Motor neuron (in vitro differentiated cells): ENCODE measurements at regions not wholly inside any gene's neighbourhood (a gene's known extent, or its start where the extent isn't known, plus 50 kb on each side); places are given as distances from the start of the nearest gene placed in this dataset.
A peak's percentile ranks its signal among the peaks of the same experiment; 100 is the strongest.

Experiments
- ATAC-seq, 8 experiments: fragments of 200-7000 bp; cut with Tn5 transposase; replicated peaks in 6 of 8; 2 replicates each; pipeline ENCODE4 v1.8.0; 2021; ENCODE audit warnings: mild to moderate bottlenecking in 8 of 8, moderate library complexity in 8 of 8
- H3K27ac ChIP-seq, 2 donors: fragments of 250-450 bp; sonication (Bioruptor Pico); 2 replicates each; pipeline ENCODE4 v1.9.0; 2021; ENCODE audit warnings: antibody characterized with exemption in 2 of 2, mild to moderate bottlenecking in 2 of 2, moderate library complexity in 1 of 2
- H3K4me1 ChIP-seq, 2 donors: fragments of 250-450 bp; sonication (Bioruptor Pico); replicated peaks in 1 of 2; 2 replicates each; pipeline ENCODE4 v1.6.1; 2021; ENCODE audit warnings: antibody characterized with exemption in 2 of 2, mild to moderate bottlenecking in 2 of 2, moderate library complexity in 1 of 2
- H3K4me3 ChIP-seq, 5 donors: fragments of 250-450 bp; sonication (Bioruptor Pico); 2 replicates each; pipeline ENCODE4 v1.9.0; 2021; ENCODE audit warnings: antibody characterized with exemption in 5 of 5, mild to moderate bottlenecking in 5 of 5, moderate library complexity in 4 of 5
- WGBS, 10 experiments: fragments of 450-650 bp; shearing (Covaris generic); methylation state at CpG; one replicate each; pipeline ENCODE4 v1.0.0; 2022; 5-methylcytosine and 5-hydroxymethylcytosine counted together
- in situ Hi-C, 9 experiments: fragments of 400-800 bp; cut with MboI; loops; one replicate each; pipeline ENCODE4 v1.15.0; 2021; ENCODE audit warnings: low sequenced_read_pairs in 9 of 9, low pct_unique_long_range_greater_than_20kb in 2 of 9; ENCODE audit not compliant: unreplicated experiment in 9 of 9

- 0 to 97% (median 78%) methylated on average over 2 to 4 of the region's 4 CpGs; no CpG with 5 or more reads in 1 of the 10 experiments for WGBS, 10 experiments
- Histone ChIP-seq H3K4me3 (no peak overlapping the region), H3K4me1 (no peaks in the 10 kb centered on the region), H3K27ac (no peak overlapping the region)
- in situ Hi-C loops = no loop called here
- no peak for ATAC-seq
Measured at GRCh38 chr4:45751877-45752530, 371.9 kb downstream of the GABRG1 start.

GRCh38 chr4:45750721-45751120 is 373.1 kb downstream of the GABRG1 start:
- in situ Hi-C loops = no loop called here
- ATAC-seq = no peak
- Histone ChIP-seq H3K4me1 (no peaks in the 10 kb centered on the region), H3K27ac (no peak overlapping the region), H3K4me3 (no peak overlapping the region)
- 0 to 71% (median 31%) methylated on average over 1 to 2 of the region's 2 CpGs; no CpG with 5 or more reads in 2 of the 10 experiments for WGBS, 10 experiments

GRCh38 chr4:45745741-45746140 is 378.1 kb downstream of the GABRG1 start:
- 3 to 100% (median 84%) methylated on average over 1 to 3 of the region's 3 CpGs for WGBS, 10 experiments
- in situ Hi-C loops = no loop called here
- Histone ChIP-seq H3K4me3 (no peak overlapping the region), H3K27ac (no peak overlapping the region), H3K4me1 (no peaks in the 10 kb centered on the region)
- no peak for ATAC-seq

GRCh38 chr4:45741897-45742296 is 382.0 kb downstream of the GABRG1 start:
- no peaks in the 10 kb centered on the region for H3K4me1 ChIP-seq
- ATAC-seq = no peak
- 40 to 80% (median 76%) methylated on average over 1 of the region's 1 CpG; no CpG with 5 or more reads in 6 of the 10 experiments for WGBS, 10 experiments
- no peak overlapping the region for H3K4me3 ChIP-seq
- in situ Hi-C loops = no loop called here
- H3K27ac ChIP-seq = no peak overlapping the region

- in situ Hi-C loops = no loop called here
- WGBS, 10 experiments = 0 to 100% (median 63%) methylated on average over 1 of the region's 1 CpG; no CpG with 5 or more reads in 1 of the 10 experiments
- ATAC-seq = no peak
- H3K27ac ChIP-seq = no peak overlapping the region
- no peaks in the 10 kb centered on the region for H3K4me1 ChIP-seq
- H3K4me3 ChIP-seq = no peak overlapping the region
Measured at GRCh38 chr4:45732161-45732560, 391.7 kb downstream of the GABRG1 start.

- H3K4me3 ChIP-seq = no peak overlapping the region
- H3K27ac ChIP-seq = no peak overlapping the region
- WGBS, 10 experiments = 0 to 100% (median 89%) methylated on average over 1 to 3 of the region's 3 CpGs; no CpG with 5 or more reads in 1 of the 10 experiments
- no peak for ATAC-seq
- in situ Hi-C loops = no loop called here
- H3K4me1 ChIP-seq = no peaks in the 10 kb centered on the region
Measured at GRCh38 chr4:45716093-45716492, 407.8 kb downstream of the GABRG1 start.

- 0 to 80% (median 11%) methylated on average over 1 of the region's 1 CpG; no CpG with 5 or more reads in 4 of the 10 experiments for WGBS, 10 experiments
- in situ Hi-C loops = no loop called here
- no peak for ATAC-seq
- Histone ChIP-seq H3K27ac (no peak overlapping the region), H3K4me3 (no peak overlapping the region), H3K4me1 (no peaks in the 10 kb centered on the region)
Measured at GRCh38 chr4:45713996-45714395, 409.9 kb downstream of the GABRG1 start.

GRCh38 chr4:45701621-45702020 is 422.2 kb downstream of the GABRG1 start:
- 6 to 100% (median 67%) methylated on average over 1 to 2 of the region's 2 CpGs; no CpG with 5 or more reads in 1 of the 10 experiments for WGBS, 10 experiments
- Histone ChIP-seq H3K4me1 (no peaks in the 10 kb centered on the region), H3K4me3 (no peak overlapping the region), H3K27ac (no peak overlapping the region)
- ATAC-seq = no peak
- in situ Hi-C loops = no loop called here

GRCh38 chr4:45693746-45694145 is 430.1 kb downstream of the GABRG1 start:
- no peak for ATAC-seq
- in situ Hi-C loops = no loop called here

GRCh38 chr4:45692131-45692735 is 431.6 kb downstream of the GABRG1 start:
- in situ Hi-C loops = no loop called here
- peak in 5 of 8 experiments; percentile 10 to 56 (median 31) for ATAC-seq
- Histone ChIP-seq H3K4me3 (no peak overlapping the region), H3K27ac (no peak overlapping the region), H3K4me1 (no peaks in the 10 kb centered on the region)
- WGBS, 10 experiments = 0 to 100% (median 81%) methylated on average over 1 to 4 of the region's 4 CpGs; no CpG with 5 or more reads in 3 of the 10 experiments

More at GRCh38 chr4:45693746-45694145, 430.1 kb downstream of the GABRG1 start:
- Histone ChIP-seq H3K4me1 (no peaks in the 10 kb centered on the region), H3K4me3 (no peak overlapping the region), H3K27ac (no peak overlapping the region)

GRCh38 chr4:45688341-45688740 is 435.5 kb downstream of the GABRG1 start:
- no peak overlapping the region for H3K4me3 ChIP-seq
- no peak overlapping the region for H3K27ac ChIP-seq
- ATAC-seq = peak in 5 of 8 experiments; percentile 21 to 84 (median 55)
- WGBS, 10 experiments = 0 to 100% (median 5%) methylated on average over 1 to 2 of the region's 2 CpGs
- in situ Hi-C loops = no loop called here
- no peaks in the 10 kb centered on the region for H3K4me1 ChIP-seq

- Histone ChIP-seq H3K4me1 (no peaks in the 10 kb centered on the region), H3K27ac (no peak overlapping the region), H3K4me3 (no peak overlapping the region)
- in situ Hi-C loops = no loop called here
- 9 to 100% (median 88%) methylated on average over 1 to 2 of the region's 2 CpGs for WGBS, 10 experiments
- no peak for ATAC-seq
Measured at GRCh38 chr4:45679411-45679810, 444.4 kb downstream of the GABRG1 start.

GRCh38 chr4:45668128-45668527 is 455.7 kb downstream of the GABRG1 start:
- Histone ChIP-seq H3K27ac (no peak overlapping the region), H3K4me1 (peaks cover 5 to 17% of the 10 kb centered on the region in 2 donors), H3K4me3 (no peak overlapping the region)
- in situ Hi-C loops = no loop called here
- peak in 1 of 8 experiments; percentile 49 for ATAC-seq
- 7 to 90% (median 59%) methylated on average over 1 to 6 of the region's 6 CpGs; no CpG with 5 or more reads in 1 of the 10 experiments for WGBS, 10 experiments
